ENCODE measurements at regions not wholly inside any gene's neighbourhood (a gene's known extent, or its start where the extent isn't known, plus 50 kb on each side); places are given as distances from the start of the nearest gene placed in this dataset.

GRCh38 chr6:5946701-5947100, 60.0 kb downstream of the NRN1 start:
- Histone ChIP-seq H3K27ac (no peak overlapping the region), H3K4me3 (ENCODE audit: low read depth, low read length) (no peak overlapping the region), H3K27me3 (replicated peaks) (no peaks in the 10 kb centered on the region), H3K36me3 (replicated peaks) (no peaks in the 10 kb centered on the region)
- no peak for DNase-seq
- TF ChIP-seq, protein P1, sequence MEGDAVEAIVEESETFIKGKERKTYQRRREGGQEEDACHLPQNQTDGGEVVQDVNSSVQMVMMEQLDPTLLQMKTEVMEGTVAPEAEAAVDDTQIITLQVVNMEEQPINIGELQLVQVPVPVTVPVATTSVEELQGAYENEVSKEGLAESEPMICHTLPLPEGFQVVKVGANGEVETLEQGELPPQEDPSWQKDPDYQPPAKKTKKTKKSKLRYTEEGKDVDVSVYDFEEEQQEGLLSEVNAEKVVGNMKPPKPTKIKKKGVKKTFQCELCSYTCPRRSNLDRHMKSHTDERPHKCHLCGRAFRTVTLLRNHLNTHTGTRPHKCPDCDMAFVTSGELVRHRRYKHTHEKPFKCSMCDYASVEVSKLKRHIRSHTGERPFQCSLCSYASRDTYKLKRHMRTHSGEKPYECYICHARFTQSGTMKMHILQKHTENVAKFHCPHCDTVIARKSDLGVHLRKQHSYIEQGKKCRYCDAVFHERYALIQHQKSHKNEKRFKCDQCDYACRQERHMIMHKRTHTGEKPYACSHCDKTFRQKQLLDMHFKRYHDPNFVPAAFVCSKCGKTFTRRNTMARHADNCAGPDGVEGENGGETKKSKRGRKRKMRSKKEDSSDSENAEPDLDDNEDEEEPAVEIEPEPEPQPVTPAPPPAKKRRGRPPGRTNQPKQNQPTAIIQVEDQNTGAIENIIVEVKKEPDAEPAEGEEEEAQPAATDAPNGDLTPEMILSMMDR (IDR thresholded peaks at IDR 0.05; ENCODE audit: low read depth, low read length, missing control alignments) = no peak
- in situ Hi-C loops (cut with HindIII; ENCODE audit: low pct_ligation_motif_present, low sequenced_read_pairs) = no loop called here

DNA sequence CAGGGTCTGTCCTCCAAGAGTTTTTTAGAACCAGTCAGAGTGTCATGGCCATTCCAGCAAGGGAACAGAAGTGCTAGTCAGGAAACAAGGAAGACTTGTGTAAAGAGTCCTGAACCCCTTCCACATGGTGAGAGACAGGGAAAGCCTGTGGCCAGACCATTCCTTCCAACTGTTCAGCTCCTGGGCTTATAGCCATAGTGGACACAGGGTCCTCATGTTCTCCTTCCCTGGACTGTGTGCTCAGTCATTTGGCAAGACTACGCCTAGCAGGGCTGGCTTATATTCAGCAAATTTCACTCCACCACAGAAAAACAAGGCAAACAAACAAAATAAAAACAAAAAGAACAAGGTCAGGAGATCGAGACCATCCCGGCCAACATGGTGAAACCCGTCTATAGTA, 60.5 kb downstream of the NRN1 start:
- in situ Hi-C loops (cut with HindIII; ENCODE audit: low pct_ligation_motif_present, low sequenced_read_pairs) = no loop called here
- TF ChIP-seq, protein P1 (IDR thresholded peaks at IDR 0.05; ENCODE audit: low read depth, low read length, missing control alignments) = no peak
- Histone ChIP-seq H3K36me3 (replicated peaks) (no peaks in the 10 kb centered on the region), H3K4me3 (ENCODE audit: low read depth, low read length) (no peak overlapping the region), H3K27me3 (replicated peaks) (no peaks in the 10 kb centered on the region), H3K27ac (no peak overlapping the region)
- DNase-seq = no peak

DNA sequence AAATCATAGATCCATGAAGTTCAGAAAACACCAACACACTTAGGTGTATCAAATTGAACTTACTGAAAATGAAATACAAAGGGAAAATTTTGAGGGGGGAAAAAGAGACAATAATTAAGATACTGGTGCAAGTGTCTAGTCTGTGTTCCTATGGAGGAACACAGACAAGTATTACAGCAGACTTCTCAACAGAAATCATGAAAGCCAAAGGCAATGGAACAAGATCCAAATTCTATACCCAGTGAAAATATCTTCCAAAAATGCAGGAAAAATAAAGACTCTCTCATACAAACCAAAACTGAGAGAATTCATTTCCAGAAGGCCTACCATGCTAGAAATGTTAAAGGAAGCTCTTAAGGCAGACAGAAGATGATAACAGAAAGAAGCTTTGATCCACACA, 63.1 kb downstream of the NRN1 start:
- no peak overlapping the region for H3K4me3 ChIP-seq (ENCODE audit: low read depth, low read length)
- DNase-seq = no peak
- H3K36me3 ChIP-seq (replicated peaks) = no peaks in the 10 kb centered on the region
- H3K27ac ChIP-seq = no peak overlapping the region
- in situ Hi-C loops (cut with HindIII; ENCODE audit: low pct_ligation_motif_present, low sequenced_read_pairs) = no loop called here
- H3K27me3 ChIP-seq (replicated peaks) = no peaks in the 10 kb centered on the region
- TF ChIP-seq, protein P1 (IDR thresholded peaks at IDR 0.05; ENCODE audit: low read depth, low read length, missing control alignments) = no peak

- Histone ChIP-seq H3K27me3 (replicated peaks) (no peaks in the 10 kb centered on the region), H3K4me3 (ENCODE audit: low read depth, low read length) (no peak overlapping the region), H3K27ac (no peak overlapping the region), H3K36me3 (replicated peaks) (no peaks in the 10 kb centered on the region)
- in situ Hi-C loops (cut with HindIII; ENCODE audit: low pct_ligation_motif_present, low sequenced_read_pairs) = no loop called here
- no peak for DNase-seq
- TF ChIP-seq, protein P1 (IDR thresholded peaks at IDR 0.05; ENCODE audit: low read depth, low read length, missing control alignments) = no peak
These were observed 64.1 kb downstream of the NRN1 start for GRCh38 chr6:5942591-5942990.

DNA sequence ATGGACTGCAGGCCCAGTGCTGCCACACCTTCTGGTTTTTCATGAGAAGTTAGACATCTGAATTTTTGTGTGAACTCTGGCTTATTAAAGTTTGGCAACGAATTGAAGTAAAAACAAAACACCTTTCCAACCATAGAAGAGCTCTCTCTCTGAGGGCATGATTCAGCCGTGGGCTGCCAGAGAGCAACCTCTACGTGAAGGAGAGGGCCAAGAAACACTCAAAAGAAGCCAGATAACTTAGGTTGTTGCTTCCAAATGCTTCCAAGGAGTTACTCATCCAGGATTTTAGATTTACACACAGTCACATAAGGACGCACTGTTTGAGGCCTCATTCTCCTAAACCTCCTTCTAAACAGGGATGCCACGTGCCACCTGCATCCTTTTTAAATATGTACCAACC, 65.5 kb downstream of the NRN1 start:
- Histone ChIP-seq H3K27ac (no peak overlapping the region), H3K27me3 (replicated peaks) (no peaks in the 10 kb centered on the region), H3K36me3 (replicated peaks) (no peaks in the 10 kb centered on the region), H3K4me3 (ENCODE audit: low read depth, low read length) (no peak overlapping the region)
- in situ Hi-C loops (cut with HindIII; ENCODE audit: low pct_ligation_motif_present, low sequenced_read_pairs) = no loop called here
- no peak for DNase-seq
- TF ChIP-seq, protein P1 (IDR thresholded peaks at IDR 0.05; ENCODE audit: low read depth, low read length, missing control alignments) = no peak

- in situ Hi-C loops (cut with HindIII; ENCODE audit: low pct_ligation_motif_present, low sequenced_read_pairs) = no loop called here
- TF ChIP-seq, protein P1 (IDR thresholded peaks at IDR 0.05; ENCODE audit: low read depth, low read length, missing control alignments) = no peak
These were observed 67.8 kb downstream of the NRN1 start for GRCh38 chr6:5938934-5939333.

More at GRCh38 chr6:5938934-5939333, 67.8 kb downstream of the NRN1 start:
- H3K36me3 ChIP-seq (replicated peaks) = no peaks in the 10 kb centered on the region
- DNase-seq = no peak
- H3K27me3 ChIP-seq (replicated peaks) = no peaks in the 10 kb centered on the region
- H3K27ac ChIP-seq = no peak overlapping the region
- no peak overlapping the region for H3K4me3 ChIP-seq (ENCODE audit: low read depth, low read length)
